SU-DHL-6 (cell line): ENCODE measurements at regions not wholly inside any gene's neighbourhood (a gene's known extent, or its start where the extent isn't known, plus 50 kb on each side); places are given as distances from the start of the nearest gene placed in this dataset.

ENCODE experiments used
- EZH2phosphoT487 ChIP-seq: fragments of 200-600 bp; sonication (generic), shearing (Covaris generic); conservative IDR thresholded peaks from 2 replicates; pipeline ENCODE4 v1.6.1; 2018; ENCODE audit warnings: mild to moderate bottlenecking, antibody characterized with exemption, low read length, moderate library complexity, mixed read lengths
- TF ChIP-seq, protein P1 (sequence below): fragments of 200-600 bp; sonication (generic); IDR thresholded peaks from one replicate; pipeline ENCODE4 v1.5.1; 2017; ENCODE audit warnings: antibody characterized with exemption, mild to moderate bottlenecking, low read length, moderate library complexity; ENCODE audit not compliant: insufficient read depth, poor library complexity, severe bottlenecking

- TF ChIP-seq, protein P1, sequence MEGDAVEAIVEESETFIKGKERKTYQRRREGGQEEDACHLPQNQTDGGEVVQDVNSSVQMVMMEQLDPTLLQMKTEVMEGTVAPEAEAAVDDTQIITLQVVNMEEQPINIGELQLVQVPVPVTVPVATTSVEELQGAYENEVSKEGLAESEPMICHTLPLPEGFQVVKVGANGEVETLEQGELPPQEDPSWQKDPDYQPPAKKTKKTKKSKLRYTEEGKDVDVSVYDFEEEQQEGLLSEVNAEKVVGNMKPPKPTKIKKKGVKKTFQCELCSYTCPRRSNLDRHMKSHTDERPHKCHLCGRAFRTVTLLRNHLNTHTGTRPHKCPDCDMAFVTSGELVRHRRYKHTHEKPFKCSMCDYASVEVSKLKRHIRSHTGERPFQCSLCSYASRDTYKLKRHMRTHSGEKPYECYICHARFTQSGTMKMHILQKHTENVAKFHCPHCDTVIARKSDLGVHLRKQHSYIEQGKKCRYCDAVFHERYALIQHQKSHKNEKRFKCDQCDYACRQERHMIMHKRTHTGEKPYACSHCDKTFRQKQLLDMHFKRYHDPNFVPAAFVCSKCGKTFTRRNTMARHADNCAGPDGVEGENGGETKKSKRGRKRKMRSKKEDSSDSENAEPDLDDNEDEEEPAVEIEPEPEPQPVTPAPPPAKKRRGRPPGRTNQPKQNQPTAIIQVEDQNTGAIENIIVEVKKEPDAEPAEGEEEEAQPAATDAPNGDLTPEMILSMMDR = no peak
- TF ChIP-seq EZH2phosphoT487 = no peak
Measured at GRCh38 chr19:31478241-31478640, 129.0 kb upstream of the TSHZ3 start.
